GM23338 (cell line): ENCODE measurements at regions not wholly inside any gene's neighbourhood (a gene's known extent, or its start where the extent isn't known, plus 50 kb on each side); places are given as distances from the start of the nearest gene placed in this dataset.
A peak's percentile ranks its signal among the peaks of the same experiment; 100 is the strongest.

Source experiments
- ATAC-seq: fragments of 200-7000 bp; cut with Tn5 transposase; 3 replicates; pipeline ENCODE4 v1.9.1; 2020
- DNase-seq: peaks from one replicate; pipeline ENCODE4 v3.0.0-alpha.2; 2015; ENCODE audit warnings: low spot score
- H2AFZ ChIP-seq: fragments of 200-600 bp; sonication (generic); 2 replicates; pipeline ENCODE4 v1.8.0; 2016; ENCODE audit warnings: antibody characterized with exemption, mild to moderate bottlenecking, moderate library complexity
- H3F3A ChIP-seq: fragments of 200-600 bp; sonication (generic); replicated peaks from 2 replicates; pipeline ENCODE4 v1.8.0; 2017; ENCODE audit warnings: antibody characterized with exemption, mixed run types, low read depth
- H3K27ac ChIP-seq: fragments of 200-600 bp; sonication (generic); 2 replicates; pipeline ENCODE4 v1.6.1; 2016; ENCODE audit warnings: low read depth
- H3K27me3 ChIP-seq: fragments of 200-600 bp; sonication (generic); 2 replicates; pipeline ENCODE4 v1.8.0; 2016; ENCODE audit warnings: mild to moderate bottlenecking, mixed run types, moderate library complexity; ENCODE audit not compliant: insufficient read depth
- H3K36me3 ChIP-seq: fragments of 200-600 bp; sonication (generic); 2 replicates; pipeline ENCODE4 v1.8.0; 2016; ENCODE audit warnings: mild to moderate bottlenecking; ENCODE audit not compliant: insufficient read depth
- H3K4me1 ChIP-seq: fragments of 200-600 bp; sonication (generic); 2 replicates; pipeline ENCODE4 v1.8.0; 2016; ENCODE audit warnings: mild to moderate bottlenecking, moderate library complexity; ENCODE audit not compliant: insufficient read depth
- H3K4me2 ChIP-seq: fragments of 200-600 bp; sonication (generic); 2 replicates; pipeline ENCODE4 v1.7.1; 2017; ENCODE audit warnings: mixed run types
- H3K4me3 ChIP-seq: fragments of 200-600 bp; sonication (generic); 2 replicates; pipeline ENCODE4 v1.6.1; 2016; ENCODE audit warnings: mixed run types
- H3K79me2 ChIP-seq: fragments of 200-600 bp; sonication (generic); replicated peaks from 2 replicates; pipeline ENCODE4 v1.8.0; 2017; ENCODE audit warnings: mild to moderate bottlenecking; ENCODE audit not compliant: insufficient read depth
- H3K9me2 ChIP-seq: fragments of 200-600 bp; sonication (generic); 2 replicates; pipeline ENCODE4 v1.8.0; 2017; ENCODE audit not compliant: insufficient read depth
- H4K20me1 ChIP-seq: fragments of 200-600 bp; sonication (generic); replicated peaks from 2 replicates; pipeline ENCODE4 v1.8.0; 2017; ENCODE audit warnings: mild to moderate bottlenecking; ENCODE audit not compliant: insufficient read depth
- H3K27ac Mint-ChIP-seq: 2 replicates; pipeline ENCODE4 v1.8.0; 2020; ENCODE audit warnings: inconsistent platforms, mild to moderate bottlenecking, moderate library complexity, mixed read lengths
- H3K27me3 Mint-ChIP-seq: 3 replicates; pipeline ENCODE4 v1.8.0; 2022; ENCODE audit warnings: low read depth, mild to moderate bottlenecking, moderate library complexity, mixed read lengths, inconsistent platforms; ENCODE audit not compliant: insufficient read depth, poor library complexity
- H3K36me3 Mint-ChIP-seq: 3 replicates; pipeline ENCODE4 v1.8.0; 2021; ENCODE audit warnings: low read depth, mild to moderate bottlenecking, inconsistent platforms, moderate library complexity, mixed read lengths
- H3K4me1 Mint-ChIP-seq: 3 replicates; pipeline ENCODE4 v1.8.0; 2020; ENCODE audit warnings: mild to moderate bottlenecking, inconsistent platforms, mixed read lengths
- H3K4me3 Mint-ChIP-seq: 3 replicates; pipeline ENCODE4 v1.8.0; 2021; ENCODE audit warnings: moderate library complexity, mild to moderate bottlenecking, inconsistent platforms, mixed read lengths
- H3K9me3 Mint-ChIP-seq: 3 replicates; pipeline ENCODE4 v1.8.0; 2020; ENCODE audit warnings: moderate library complexity, mild to moderate bottlenecking, inconsistent platforms, mixed read lengths
- CREB1 ChIP-seq: fragments of 250-450 bp; sonication (Bioruptor Pico); IDR thresholded peaks from 2 replicates; pipeline ENCODE4 v1.5.0; 2020; ENCODE audit warnings: low read depth, mild to moderate bottlenecking, moderate library complexity
- EZH2phosphoT487 ChIP-seq: fragments of 200-600 bp; sonication (generic); IDR thresholded peaks from one replicate; pipeline ENCODE4 v1.8.1; 2018; ENCODE audit warnings: antibody characterized with exemption; ENCODE audit not compliant: unreplicated experiment
- NANOG ChIP-seq: IDR thresholded peaks from 2 replicates; pipeline ENCODE4 v1.6.1; 2016; ENCODE audit warnings: antibody characterized with exemption, borderline replicate concordance
- REST ChIP-seq: IDR thresholded peaks from one replicate; pipeline ENCODE4 v1.6.1; 2018; ENCODE audit warnings: antibody characterized with exemption; ENCODE audit not compliant: unreplicated experiment
- STAT1 ChIP-seq: IDR thresholded peaks from one replicate; pipeline ENCODE4 v1.6.1; 2016; ENCODE audit warnings: antibody characterized with exemption; ENCODE audit not compliant: unreplicated experiment
- ZNF114 ChIP-seq: fragments of 250-450 bp; sonication (Bioruptor Pico); IDR thresholded peaks from 2 replicates; pipeline ENCODE4 v1.5.0; 2020; ENCODE audit warnings: mild to moderate bottlenecking, moderate library complexity
- ZNF331 ChIP-seq: fragments of 250-450 bp; sonication (Bioruptor Pico); IDR thresholded peaks from 2 replicates; pipeline ENCODE4 v1.5.0; 2020; ENCODE audit warnings: low read depth, mild to moderate bottlenecking, moderate library complexity

GRCh38 chr4:127118681-127119080 lies 514.1 kb upstream of the INTU start (continued):
- no peak for TF ChIP-seq NANOG
- no peak for TF ChIP-seq REST
- no peak for TF ChIP-seq CREB1

- ATAC-seq, result no peak
- Histone ChIP-seq H4K20me1 (no peaks in the 10 kb centered on the region), H3K4me1 (peaks cover 16% of the 10 kb centered on the region), H3K4me2 (no peak overlapping the region), H3K36me3 (no peaks in the 10 kb centered on the region), H3K27me3 (no peaks in the 10 kb centered on the region), H3K4me3 (no peak overlapping the region), H3K9me2 (no peaks in the 10 kb centered on the region), H3K27ac (no peak overlapping the region), H3K79me2 (no peaks in the 10 kb centered on the region), H2AFZ (no peak overlapping the region), H3F3A (no peaks in the 10 kb centered on the region)
- Mint-ChIP-seq H3K27ac (0 out of 2 replicates have a peak overlapping the region, but pooled peaks have one; percentile 41), H3K27me3 (no peaks in the 10 kb centered on the region), H3K4me3 (no peak overlapping the region), H3K4me1 (peaks cover 31% of the 10 kb centered on the region), H3K9me3 (peaks cover 4% of the 10 kb centered on the region; the same call in 2 of the 3 replicates), H3K36me3 (peaks cover 5% of the 10 kb centered on the region; the same call in 2 of the 3 replicates)
- no peak for DNase-seq
- no peak for TF ChIP-seq REST
- no peak for TF ChIP-seq ZNF331 (CRISPR knock-in tag)
- no peak for TF ChIP-seq ZNF114 (CRISPR knock-in tag)
- TF ChIP-seq EZH2phosphoT487, result no peak
- no peak for TF ChIP-seq STAT1
These were observed 512.2 kb upstream of the INTU start for GRCh38 chr4:127120441-127121090.
